Sciatic nerve (tissue), 2 donors: ENCODE measurements at regions not wholly inside any gene's neighbourhood (a gene's known extent, or its start where the extent isn't known, plus 50 kb on each side); places are given as distances from the start of the nearest gene placed in this dataset.

Experiments used
- ATAC-seq: fragments of 200-7000 bp; cut with Tn5 transposase; one replicate; pipeline ENCODE4 v1.9.1; 2020; ENCODE audit warnings: mild to moderate bottlenecking, moderate library complexity
- DNase-seq: peaks from one replicate; pipeline ENCODE4 v3.0.0-alpha.2; 2020; ENCODE audit warnings: low spot score
- intact Hi-C: fragments of 100-400 bp; cut with DNase I; formaldehyde crosslinking; loops from one replicate; pipeline ENCODE4 v1.14.2; 2022
- donor health status: DM: no; HTN: no; CAD: no.
- donor health status: DM: no; HTN: no; CAD: no.

DNA sequence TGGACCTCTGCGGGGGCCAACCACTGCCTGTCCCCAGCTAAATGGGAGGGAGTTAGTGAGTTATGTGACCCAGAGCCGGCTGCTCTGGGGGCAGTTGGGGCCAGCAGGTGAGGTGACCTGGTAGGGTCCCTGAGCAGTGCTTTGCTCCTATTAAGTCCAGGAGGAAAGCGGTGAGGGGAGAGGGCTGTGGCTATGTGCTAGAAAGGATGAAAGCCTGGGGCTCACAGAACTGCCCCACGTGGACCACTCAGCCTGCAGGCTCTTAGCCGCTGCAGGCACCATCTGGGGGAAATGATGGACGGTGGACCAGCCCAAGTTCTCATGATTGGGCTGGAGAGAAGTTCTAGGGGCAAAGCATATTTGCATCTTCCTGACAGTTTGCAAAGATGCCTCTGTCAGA, 67.6 kb upstream of the ZNF536 start:
- intact Hi-C loops: no loop called here
- DNase-seq: no peak
- ATAC-seq: no peak

DNA sequence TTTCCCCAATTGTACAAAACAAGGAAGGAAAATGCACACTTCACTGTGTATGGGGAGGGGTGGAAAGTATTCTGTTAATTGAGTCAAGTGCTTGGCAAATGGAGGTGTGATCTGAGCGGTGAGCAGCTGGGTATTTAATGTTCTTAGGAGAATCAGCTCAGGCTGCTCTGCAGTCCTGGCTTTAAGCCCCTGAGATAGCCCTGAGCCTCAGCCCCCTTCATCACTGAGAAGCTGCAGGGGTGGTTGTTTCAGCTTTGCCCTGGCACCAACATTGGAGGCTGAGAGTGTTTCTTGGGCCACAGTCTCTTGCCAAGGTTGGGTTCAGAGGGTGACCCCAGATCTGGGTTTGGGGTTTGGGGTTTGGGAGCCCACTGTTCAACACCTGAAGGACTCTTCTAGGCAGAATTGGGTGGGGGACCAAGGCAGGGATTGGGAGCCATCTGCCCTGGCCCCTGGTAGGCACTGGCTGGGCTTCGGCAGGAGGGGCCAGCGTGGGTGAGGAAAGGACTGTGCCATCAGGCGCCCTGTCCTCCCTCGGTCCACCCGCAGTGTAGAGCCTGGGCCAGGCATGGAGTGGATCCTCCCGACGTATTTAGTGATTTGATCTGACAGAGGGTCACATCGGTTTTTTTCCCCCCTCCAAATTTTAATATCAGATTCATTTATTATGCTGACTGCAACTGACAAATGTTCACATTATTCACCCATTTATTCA, 66.7 kb upstream of the ZNF536 start:
- ATAC-seq (no peak), DNase-seq (no peak)
- intact Hi-C loops: no loop called here

GRCh38 chr19:30307191-30307974, 64.8 kb upstream of the ZNF536 start:
- intact Hi-C loops: no loop called here

DNA sequence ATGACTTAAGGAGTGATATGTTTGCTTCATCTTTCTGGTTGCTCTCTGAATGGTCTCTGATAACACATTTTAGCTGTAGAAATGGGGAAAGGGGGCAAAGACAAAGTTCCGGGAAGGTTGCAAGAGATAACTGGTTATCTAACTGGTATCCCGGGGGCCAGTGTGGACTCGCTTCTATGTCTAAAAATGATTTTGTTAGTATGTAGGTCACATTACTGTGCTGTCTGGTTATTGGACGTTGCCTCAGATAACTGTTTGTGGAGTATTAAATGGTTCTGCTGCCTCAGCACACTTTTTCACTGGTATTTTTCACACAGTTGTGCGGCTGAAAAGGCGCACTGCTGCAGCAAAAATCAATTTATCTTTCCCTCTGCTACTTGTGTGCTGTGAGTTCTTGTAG, 63.0 kb upstream of the ZNF536 start:
- intact Hi-C loops: no loop called here
- DNase-seq: no peak
- ATAC-seq: no peak

More at GRCh38 chr19:30307191-30307974, 64.8 kb upstream of the ZNF536 start:
- ATAC-seq (no peak), DNase-seq (no peak)

GRCh38 chr19:30309905-30310601, 62.1 kb upstream of the ZNF536 start:
- no peak for ATAC-seq
- intact Hi-C loops: no loop called here
- DNase-seq: no peak

DNA sequence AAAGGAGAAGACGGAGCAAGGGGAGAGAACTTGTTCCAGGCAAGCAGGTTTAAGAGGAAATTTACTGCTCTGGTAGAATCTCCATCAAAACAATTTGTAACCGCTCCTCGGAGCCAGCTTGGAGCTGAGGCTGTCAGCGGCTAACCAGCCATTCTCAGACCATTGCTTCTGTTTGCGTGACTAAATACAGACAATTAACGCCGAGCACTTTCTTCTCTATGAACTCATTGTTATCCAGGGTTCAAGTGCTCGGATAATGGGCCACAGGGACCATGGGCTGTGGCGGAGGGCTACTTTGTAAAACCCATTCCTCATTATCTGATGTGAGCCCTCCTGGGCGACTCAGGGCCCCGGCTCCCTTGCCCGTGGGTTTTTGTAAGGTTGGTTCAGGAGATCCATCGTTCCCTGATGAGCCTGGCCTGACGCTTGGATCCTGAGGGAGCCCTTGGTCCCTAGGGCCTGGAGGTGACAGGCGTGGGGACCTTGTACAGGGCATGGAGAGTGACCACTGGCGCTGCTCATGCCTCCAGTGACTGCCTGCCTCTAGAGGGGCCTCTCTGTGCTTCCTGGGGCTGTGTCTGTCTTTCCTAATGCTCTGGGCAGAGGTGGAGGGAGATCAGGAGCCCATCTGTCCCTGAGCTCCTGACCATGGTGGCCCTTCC, 61.5 kb upstream of the ZNF536 start:
- DNase-seq: no peak
- intact Hi-C loops: no loop called here
- ATAC-seq: no peak

DNA sequence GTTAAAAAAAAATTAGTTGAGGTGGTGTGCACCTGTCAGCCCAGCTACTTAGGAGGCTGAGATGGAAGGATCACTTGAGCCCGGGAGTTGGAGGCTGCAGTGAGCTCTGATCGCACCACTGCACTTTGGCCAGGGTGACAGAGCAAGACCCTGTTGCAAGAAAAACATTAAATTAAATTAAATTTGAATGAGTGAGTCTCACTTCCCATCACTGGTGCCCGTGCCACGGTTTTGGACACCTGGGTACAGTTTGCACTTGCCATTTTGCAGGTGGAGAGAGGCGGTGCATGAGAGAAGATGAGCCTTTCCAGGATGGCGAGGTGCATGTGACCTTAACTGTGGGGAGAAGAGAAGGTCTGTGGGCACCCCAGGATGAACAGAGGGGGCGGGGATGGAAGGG, 60.3 kb upstream of the ZNF536 start:
- DNase-seq (no peak), ATAC-seq (no peak)
- intact Hi-C loops: no loop called here

DNA sequence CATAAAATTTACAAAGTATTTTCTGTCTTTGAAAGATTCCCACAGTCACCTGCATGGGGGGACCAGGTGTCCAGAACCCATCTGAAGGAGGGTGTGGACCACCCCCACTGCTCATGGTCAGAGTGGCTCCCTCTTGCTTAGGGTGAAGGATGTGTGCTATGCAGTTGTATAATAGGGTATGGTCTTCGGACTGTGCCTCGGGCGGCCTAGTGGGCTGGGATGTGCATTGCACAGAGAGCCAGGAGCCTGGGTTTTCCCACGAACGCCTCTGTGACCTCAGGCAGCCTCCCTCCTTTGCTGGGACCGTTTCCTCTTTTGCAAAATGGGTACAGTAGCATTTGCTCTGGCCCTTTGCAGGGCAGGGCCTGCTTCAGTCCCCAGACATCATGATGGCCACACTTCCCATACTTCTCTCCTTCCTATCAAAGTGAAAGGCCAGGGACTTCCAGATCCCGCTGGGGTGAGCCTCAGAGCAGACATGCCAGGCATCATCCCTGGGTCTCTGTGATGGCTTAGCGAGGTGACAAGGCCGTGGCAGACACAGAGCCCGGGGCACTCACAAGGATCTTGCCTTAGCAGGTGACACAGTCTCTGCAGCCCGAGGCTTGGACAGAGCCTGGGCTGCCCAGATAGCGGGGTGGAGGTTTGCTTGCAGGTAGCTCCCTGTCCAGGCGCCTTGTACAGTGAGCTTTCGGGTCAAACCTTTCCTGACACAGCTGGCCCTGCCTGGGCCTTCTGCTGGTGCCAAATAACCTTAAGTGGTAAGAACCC, 59.4 kb upstream of the ZNF536 start:
- intact Hi-C loops: no loop called here
- DNase-seq (no peak), ATAC-seq (no peak)

DNA sequence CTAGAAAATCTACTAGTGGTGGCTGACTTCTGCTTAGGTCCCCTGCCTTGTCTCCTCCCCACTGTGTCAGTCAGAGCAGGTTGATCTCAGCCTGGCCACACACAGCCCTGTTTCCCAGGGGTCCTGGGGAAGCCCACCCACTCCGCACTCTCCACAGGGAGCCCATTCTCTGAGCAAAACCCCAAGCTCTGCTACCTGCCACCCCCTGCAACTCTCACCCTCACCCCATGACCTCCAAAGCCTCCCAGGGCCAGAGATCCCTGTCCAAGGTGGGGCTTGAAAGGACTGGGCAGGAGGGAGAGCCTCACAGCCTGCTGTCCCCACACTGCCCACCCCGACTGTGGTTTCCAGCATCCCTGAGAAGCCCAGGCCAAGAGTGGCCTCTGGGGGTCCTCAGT, 58.8 kb upstream of the ZNF536 start:
- intact Hi-C loops: no loop called here
- DNase-seq: no peak

DNA sequence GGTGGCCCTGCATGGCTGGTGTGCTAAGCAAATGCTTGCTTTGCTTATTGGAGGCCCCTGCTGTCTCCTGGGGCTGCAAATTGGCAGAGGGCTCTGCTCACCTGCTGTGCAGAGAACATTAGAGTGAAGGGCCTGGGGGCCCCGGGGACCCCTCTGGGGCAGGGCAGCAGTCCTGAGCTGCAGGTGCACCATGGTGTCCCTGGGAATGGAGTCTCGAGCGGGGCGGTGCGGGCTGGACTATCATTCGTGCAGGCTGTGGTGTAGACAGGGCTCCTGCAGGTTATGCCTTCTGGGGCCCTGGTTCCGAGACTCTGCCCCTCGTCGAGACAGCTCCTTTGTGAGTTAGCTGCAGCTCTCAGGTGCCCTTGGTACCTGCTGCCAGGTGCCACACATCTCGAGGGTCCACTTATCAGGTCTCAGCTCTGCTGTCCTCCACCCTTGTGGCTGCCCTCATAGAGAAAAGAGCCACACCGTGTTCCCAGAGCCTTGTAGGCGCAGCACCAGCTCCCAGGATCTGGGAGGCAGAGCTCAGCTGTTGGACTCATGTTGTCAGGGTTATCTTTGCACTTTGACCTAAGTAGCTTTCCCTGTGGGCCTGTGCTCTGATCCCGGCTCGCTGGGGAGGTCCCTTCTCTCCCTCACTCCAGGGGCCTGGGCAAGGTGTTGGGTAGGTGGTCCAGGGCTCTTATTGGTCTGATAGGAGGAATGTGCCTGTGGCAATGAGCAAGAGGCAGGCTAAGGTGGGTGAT, 58.0 kb upstream of the ZNF536 start:
- DNase-seq (no peak), ATAC-seq (no peak)
- intact Hi-C loops: no loop called here

More for the DNA sequence above, 58.8 kb upstream of the ZNF536 start:
- ATAC-seq: no peak

DNA sequence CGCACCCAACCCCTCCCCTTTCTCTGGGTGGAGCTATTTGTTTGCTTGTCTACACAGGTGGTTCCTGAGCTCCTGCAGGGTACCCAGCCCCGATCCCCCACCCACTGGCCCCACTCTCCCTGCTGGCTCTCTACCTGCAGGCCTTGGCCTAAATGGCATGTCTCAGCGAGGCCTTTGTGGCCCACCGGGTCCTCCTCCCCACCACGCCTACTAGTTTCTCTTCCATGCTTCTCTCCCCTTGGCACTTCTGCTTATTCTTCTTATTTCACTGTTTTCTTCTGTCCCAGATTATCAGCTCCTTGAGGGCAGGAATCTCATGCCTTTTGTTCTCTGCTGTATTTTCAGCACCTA, 57.4 kb upstream of the ZNF536 start:
- no peak for DNase-seq
- intact Hi-C loops: no loop called here
- no peak for ATAC-seq

GRCh38 chr19:30315159-30315558, 57.0 kb upstream of the ZNF536 start:
- DNase-seq (no peak), ATAC-seq (no peak)
- intact Hi-C loops: no loop called here

DNA sequence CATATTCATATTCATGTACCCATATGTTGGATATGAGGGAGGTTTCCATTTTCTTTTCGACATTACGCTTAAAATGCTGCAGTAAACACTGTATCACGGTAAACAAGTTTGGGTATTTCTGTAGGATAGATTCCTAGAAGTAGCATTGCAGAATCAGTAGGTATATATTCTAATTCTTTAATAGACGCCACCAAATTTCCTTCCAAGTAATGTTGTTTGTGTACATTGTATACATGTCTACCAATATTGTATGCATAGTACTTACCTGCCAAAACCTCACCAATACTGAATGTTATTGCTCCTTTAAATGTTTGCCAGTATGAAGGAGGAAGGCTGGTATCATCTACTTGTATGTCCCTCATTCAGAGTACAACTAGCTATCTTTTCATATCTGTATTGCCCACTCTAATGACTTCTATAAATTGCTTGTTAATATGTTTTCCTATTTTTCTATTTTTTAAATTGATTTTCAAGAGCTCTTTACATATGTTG, 56.1 kb upstream of the ZNF536 start:
- intact Hi-C loops: no loop called here
- ATAC-seq (no peak), DNase-seq (no peak)

DNA sequence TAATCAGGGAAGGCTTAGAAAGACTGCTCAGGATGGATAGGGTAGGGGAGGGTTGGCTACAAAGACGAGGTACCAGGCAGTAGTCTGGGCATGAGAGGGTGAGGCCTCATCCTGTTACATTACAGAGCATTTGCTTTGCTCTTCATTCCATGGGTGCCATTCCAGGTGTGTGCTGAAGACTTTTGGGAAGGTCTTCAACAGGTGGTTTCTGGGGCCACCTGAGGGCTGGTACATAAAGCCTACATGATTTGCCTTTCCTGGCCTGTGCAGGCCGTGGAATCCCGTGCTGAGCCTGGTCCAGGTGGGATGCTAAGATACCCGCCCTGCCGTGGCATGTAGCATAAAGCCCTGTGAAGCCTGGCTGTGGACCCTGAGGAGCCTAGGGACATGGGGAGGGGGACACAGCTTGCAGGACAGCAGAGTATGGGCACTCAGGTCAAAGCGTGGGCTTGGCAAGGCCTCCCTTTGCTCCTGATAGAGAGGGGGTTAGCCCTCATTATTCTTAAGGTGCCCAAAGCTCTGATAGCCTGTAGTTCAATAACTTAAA, 55.6 kb upstream of the ZNF536 start:
- no peak for ATAC-seq
- intact Hi-C loops: no loop called here
- no peak for DNase-seq

DNA sequence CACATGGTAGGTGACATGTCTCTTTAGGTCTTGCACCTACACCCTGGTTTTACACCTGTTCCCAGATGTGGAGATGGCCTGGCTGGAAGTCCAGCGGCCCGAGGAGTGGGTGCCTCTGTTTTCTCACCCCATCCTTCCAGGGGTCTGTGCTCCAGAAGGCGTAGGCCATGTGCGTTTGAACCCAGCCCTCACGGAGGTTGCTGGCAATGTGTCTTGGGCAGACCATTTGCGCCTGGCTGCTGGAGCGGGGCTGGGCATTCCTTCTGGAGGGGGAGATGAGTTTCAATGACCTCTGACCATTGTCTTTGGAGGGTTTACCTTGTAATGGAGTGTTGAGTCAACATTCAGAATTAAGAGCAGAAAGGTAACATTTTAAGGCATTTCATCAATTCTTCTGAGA, 54.8 kb upstream of the ZNF536 start:
- no peak for DNase-seq
- intact Hi-C loops: no loop called here
- ATAC-seq: no peak

GRCh38 chr19:30318261-30318660, 53.9 kb upstream of the ZNF536 start:
- ATAC-seq: no peak
- intact Hi-C loops: no loop called here

GRCh38 chr19:30318936-30319335, 53.2 kb upstream of the ZNF536 start:
- no peak for DNase-seq
- no peak for ATAC-seq
- intact Hi-C loops: no loop called here

More at GRCh38 chr19:30318261-30318660, 53.9 kb upstream of the ZNF536 start:
- no peak for DNase-seq

GRCh38 chr19:30319411-30319810, 52.8 kb upstream of the ZNF536 start:
- DNase-seq: no peak
- ATAC-seq: no peak
- intact Hi-C loops: no loop called here
